GM21423 (cell line): ENCODE measurements at regions not wholly inside any gene's neighbourhood (a gene's known extent, or its start where the extent isn't known, plus 50 kb on each side); places are given as distances from the start of the nearest gene placed in this dataset.

Experiments used
- ATAC-seq: cut with Tn5 transposase; IDR thresholded peaks from one replicate; pipeline ENCODE4 v1.9.1; 2021; ENCODE audit warnings: mild to moderate bottlenecking, moderate library complexity; ENCODE audit not compliant: unreplicated experiment

- ATAC-seq = no peak
These were observed 839.1 kb upstream of the ADGRL2 start for GRCh38 chr1:80961464-80962190.

- no peak for ATAC-seq
These were observed 867.4 kb upstream of the ADGRL2 start for GRCh38 chr1:80933346-80933745.

- ATAC-seq = no peak
These were observed 869.6 kb upstream of the ADGRL2 start for GRCh38 chr1:80931178-80931577.

GRCh38 chr1:80929868-80930508 lies 870.7 kb upstream of the ADGRL2 start:
- no peak for ATAC-seq

- no peak for ATAC-seq
These were observed 874.2 kb upstream of the ADGRL2 start for GRCh38 chr1:80926531-80926930.

- ATAC-seq = no peak
These were observed 875.5 kb upstream of the ADGRL2 start for GRCh38 chr1:80925130-80925805.

GRCh38 chr1:80924290-80924689 lies 876.4 kb upstream of the ADGRL2 start:
- ATAC-seq = no peak

- no peak for ATAC-seq
These were observed 877.8 kb upstream of the ADGRL2 start for GRCh38 chr1:80922906-80923305.

- ATAC-seq = no peak
These were observed 881.3 kb upstream of the ADGRL2 start for GRCh38 chr1:80919426-80919825.

GRCh38 chr1:80918380-80918779 lies 882.4 kb upstream of the ADGRL2 start:
- no peak for ATAC-seq

GRCh38 chr1:80917826-80918225 lies 882.9 kb upstream of the ADGRL2 start:
- ATAC-seq = no peak

GRCh38 chr1:80917225-80917624 lies 883.5 kb upstream of the ADGRL2 start:
- no peak for ATAC-seq

GRCh38 chr1:80915491-80915890 lies 885.2 kb upstream of the ADGRL2 start:
- no peak for ATAC-seq

GRCh38 chr1:80910426-80910825 lies 890.3 kb upstream of the ADGRL2 start:
- ATAC-seq = no peak

- ATAC-seq = no peak
These were observed 891.5 kb upstream of the ADGRL2 start for GRCh38 chr1:80909172-80909784.

- no peak for ATAC-seq
These were observed 903.9 kb upstream of the ADGRL2 start for GRCh38 chr1:80896781-80897356.

- no peak for ATAC-seq
These were observed 905.8 kb upstream of the ADGRL2 start for GRCh38 chr1:80894921-80895320.

GRCh38 chr1:80893115-80893514 lies 907.6 kb upstream of the ADGRL2 start:
- ATAC-seq = no peak

GRCh38 chr1:80892539-80892938 lies 908.2 kb upstream of the ADGRL2 start:
- ATAC-seq = no peak

GRCh38 chr1:80891871-80892270 lies 908.9 kb upstream of the ADGRL2 start:
- ATAC-seq = no peak

GRCh38 chr1:80882553-80882952 lies 918.2 kb upstream of the ADGRL2 start:
- no peak for ATAC-seq
